NB4 (cell line): ENCODE measurements at regions not wholly inside any gene's neighbourhood (a gene's known extent, or its start where the extent isn't known, plus 50 kb on each side); places are given as distances from the start of the nearest gene placed in this dataset.

Experiments used
- POLR2A ChIP-seq: IDR thresholded peaks from 2 replicates; pipeline ENCODE4 v1.6.1; 2011; ENCODE audit warnings: mild to moderate bottlenecking; ENCODE audit not compliant: insufficient read length; ENCODE audit errors: extremely low read depth
- TF ChIP-seq, protein P1 (sequence below): IDR thresholded peaks from one replicate; pipeline ENCODE4 v1.5.1; 2012; ENCODE audit warnings: low read depth, low read length
- TF ChIP-seq, protein P2 (sequence below): IDR thresholded peaks from 2 replicates; pipeline ENCODE4 v1.6.1; 2011; ENCODE audit warnings: low read depth, low read length

DNA sequence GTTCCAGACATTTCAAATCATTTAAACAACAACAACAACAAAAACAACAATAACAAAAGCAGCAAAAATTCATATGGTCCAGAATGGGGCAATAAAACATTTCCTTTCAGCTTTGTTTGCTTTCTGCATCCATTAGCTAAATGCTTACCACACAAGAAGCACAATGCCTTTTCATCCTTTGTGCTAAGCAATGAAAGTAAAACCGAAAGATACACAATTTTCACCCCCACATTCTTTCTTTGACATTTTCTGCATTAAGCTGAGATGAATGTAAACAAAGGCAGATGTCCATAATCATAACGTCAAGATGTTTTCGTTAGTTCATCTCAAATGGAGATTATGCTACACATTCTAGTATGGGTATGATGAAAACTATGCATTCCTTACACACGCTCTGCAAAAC is 568.5 kb downstream of the SLITRK6 start:
- TF ChIP-seq, protein P1, sequence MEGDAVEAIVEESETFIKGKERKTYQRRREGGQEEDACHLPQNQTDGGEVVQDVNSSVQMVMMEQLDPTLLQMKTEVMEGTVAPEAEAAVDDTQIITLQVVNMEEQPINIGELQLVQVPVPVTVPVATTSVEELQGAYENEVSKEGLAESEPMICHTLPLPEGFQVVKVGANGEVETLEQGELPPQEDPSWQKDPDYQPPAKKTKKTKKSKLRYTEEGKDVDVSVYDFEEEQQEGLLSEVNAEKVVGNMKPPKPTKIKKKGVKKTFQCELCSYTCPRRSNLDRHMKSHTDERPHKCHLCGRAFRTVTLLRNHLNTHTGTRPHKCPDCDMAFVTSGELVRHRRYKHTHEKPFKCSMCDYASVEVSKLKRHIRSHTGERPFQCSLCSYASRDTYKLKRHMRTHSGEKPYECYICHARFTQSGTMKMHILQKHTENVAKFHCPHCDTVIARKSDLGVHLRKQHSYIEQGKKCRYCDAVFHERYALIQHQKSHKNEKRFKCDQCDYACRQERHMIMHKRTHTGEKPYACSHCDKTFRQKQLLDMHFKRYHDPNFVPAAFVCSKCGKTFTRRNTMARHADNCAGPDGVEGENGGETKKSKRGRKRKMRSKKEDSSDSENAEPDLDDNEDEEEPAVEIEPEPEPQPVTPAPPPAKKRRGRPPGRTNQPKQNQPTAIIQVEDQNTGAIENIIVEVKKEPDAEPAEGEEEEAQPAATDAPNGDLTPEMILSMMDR, result no peak
- TF ChIP-seq POLR2A, result no peak
- TF ChIP-seq, protein P2, sequence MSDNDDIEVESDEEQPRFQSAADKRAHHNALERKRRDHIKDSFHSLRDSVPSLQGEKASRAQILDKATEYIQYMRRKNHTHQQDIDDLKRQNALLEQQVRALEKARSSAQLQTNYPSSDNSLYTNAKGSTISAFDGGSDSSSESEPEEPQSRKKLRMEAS, result no peak
